ENCODE measurements at regions not wholly inside any gene's neighbourhood (a gene's known extent, or its start where the extent isn't known, plus 50 kb on each side); places are given as distances from the start of the nearest gene placed in this dataset.

DNA sequence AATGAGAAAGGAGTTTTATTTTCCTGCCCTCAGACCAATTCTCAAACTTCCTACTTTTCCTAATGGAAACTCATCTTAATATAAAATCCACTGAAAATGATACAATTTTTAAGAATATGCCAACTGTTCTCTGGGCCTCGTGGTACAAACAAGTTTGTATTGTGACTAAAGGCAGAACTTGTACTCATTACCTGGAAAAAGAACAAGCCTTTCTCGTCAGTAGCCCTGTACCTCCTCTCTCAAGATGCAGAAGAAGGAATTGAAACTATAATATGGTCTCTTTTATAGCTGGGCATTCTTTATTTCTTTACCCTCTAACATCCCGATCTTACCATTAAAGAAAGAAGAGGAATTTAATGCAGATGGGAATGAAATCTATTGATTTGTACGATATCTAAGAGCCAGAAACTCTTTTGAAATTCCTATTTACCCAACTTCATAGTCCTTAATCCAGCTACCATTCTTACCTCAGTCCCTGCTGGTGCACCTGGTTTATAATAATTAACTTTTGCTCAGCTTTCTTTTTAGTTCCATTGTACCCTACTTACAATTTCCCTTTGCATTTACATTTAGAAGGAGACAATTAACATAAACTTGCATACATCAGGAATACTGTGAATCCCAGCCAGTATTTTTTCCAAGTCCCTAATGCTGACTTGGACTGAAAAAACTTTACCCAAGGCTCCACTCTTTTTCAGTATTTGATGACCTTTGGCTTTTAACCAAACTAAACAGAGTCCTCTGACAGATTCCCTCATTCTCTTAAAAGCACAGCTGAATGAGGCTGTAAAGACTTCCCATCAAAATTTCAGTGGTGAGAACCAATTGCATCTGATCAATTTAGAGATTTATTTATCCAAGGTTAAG is 1162.4 kb downstream of the BRINP3 start:
- no peak for TF ChIP-seq CTCF (IDR thresholded peaks at IDR 0.05; ENCODE audit: low read length)
- TF ChIP-seq EZH2 (optimal IDR thresholded peaks at IDR 0.05; ENCODE audit: low read depth, low read length) = no peak

Measured in MM.1S (cell line).